ENCODE measurements at regions not wholly inside any gene's neighbourhood (a gene's known extent, or its start where the extent isn't known, plus 50 kb on each side); places are given as distances from the start of the nearest gene placed in this dataset.

- no peak for TF ChIP-seq MAX (CRISPR knock-in tag; IDR thresholded peaks at IDR 0.05)
- no peak for TF ChIP-seq CTCF (IDR thresholded peaks at IDR 0.05)
- TF ChIP-seq ZNF121 (CRISPR knock-in tag; IDR thresholded peaks at IDR 0.05): no peak
- no peak for TF ChIP-seq ESRRA (CRISPR knock-in tag; IDR thresholded peaks at IDR 0.05; ENCODE audit: borderline replicate concordance)
- TF ChIP-seq ZNF423 (CRISPR knock-in tag; IDR thresholded peaks at IDR 0.05): no peak
- TF ChIP-seq ZNF232 (CRISPR knock-in tag; IDR thresholded peaks at IDR 0.05): no peak
- TF ChIP-seq TEAD4 (CRISPR knock-in tag; IDR thresholded peaks at IDR 0.05): no peak
Measured at GRCh38 chrX:138917781-138918180, 206.3 kb upstream of the FGF13 start.

Data from WTC11 (cell line).